Stimulated activated CD8-positive, alpha-beta memory T cell treated with anti-CD3 and anti-CD28 coated beads, Interleukin-4, amount 100 ng/mL, for 4 hours (primary cell): ENCODE measurements at regions not wholly inside any gene's neighbourhood (a gene's known extent, or its start where the extent isn't known, plus 50 kb on each side); places are given as distances from the start of the nearest gene placed in this dataset.
"Not testable (repeated sequence)": the region's sequence is repeated elsewhere in the genome, so short reads cannot be mapped to it uniquely, and the experiment has no call there.

ENCODE experiments used
- DNase-seq, 2 donors: peaks; one replicate each; pipeline ENCODE4 v3.0.0-alpha.2; 2020; ENCODE audit warnings: low read depth in 2 of 2, low spot score in 1 of 2

DNA sequence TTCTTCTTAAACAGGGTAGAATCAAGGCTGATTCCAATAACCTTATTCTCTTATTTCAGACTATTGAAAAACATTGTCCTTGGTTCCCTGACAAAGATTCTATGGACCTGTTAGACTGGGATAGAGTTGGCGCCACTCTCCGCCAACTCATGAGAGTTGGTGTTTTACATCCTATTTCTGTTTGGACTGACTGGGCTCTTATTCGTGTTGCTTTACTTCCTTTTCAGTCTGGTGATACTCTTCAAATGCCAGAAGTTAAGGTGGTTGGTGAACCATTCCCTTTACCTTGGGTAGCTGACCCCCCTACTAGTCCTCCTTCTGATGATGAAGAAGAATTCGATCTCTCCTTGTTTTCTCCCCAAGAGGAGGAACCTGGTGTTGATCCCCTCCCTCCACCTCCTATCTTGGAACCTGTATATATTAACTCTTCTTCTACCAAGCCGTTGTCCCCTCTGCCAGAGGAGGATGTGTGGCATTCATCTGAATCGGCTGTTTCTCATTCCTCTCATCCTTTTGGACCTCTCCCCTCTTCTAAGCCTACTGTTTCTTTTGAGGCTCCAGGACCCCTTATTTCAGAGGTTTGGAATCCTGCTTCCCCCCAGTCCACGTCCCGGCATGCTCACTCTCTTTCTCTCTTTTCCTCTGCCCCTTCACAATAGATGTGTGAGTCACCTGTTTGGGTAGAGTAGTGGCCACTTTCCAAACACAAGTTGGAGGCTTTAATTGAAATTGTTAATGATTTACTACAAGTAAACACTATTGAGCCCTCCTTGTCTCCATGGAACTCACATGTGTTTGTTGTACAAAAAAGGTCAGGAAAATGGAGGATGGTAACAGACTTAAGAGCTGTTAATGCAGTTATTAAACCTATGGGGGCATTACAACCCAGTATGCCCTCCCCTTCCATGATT is 585.7 kb downstream of the NSUN3 start:
- DNase-seq, result not testable (repeated sequence)

DNA sequence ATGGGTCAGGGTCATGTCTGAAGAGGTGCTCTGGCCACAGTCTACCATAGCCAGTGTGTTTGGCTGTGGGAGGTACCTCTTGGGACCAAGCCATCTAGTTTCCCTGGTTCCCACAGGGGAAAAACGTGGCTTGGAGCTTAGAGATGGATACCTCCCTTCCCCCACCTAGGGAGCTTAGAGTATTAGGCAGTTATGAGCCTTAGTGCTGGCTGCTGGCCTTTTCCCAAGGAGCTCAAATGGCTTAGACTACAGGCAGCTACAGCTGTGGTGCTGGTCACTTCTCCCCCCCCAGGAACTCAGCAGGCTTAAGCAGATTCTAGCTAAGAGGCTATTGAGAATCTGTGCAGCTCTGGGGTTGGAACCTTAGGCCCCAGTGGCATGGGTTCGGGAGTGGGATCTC is 591.2 kb downstream of the NSUN3 start:
- no peak for DNase-seq

GRCh38 chr3:94665922-94666321 is 603.1 kb downstream of the NSUN3 start:
- no peak for DNase-seq

GRCh38 chr3:94671078-94671477 is 608.2 kb downstream of the NSUN3 start:
- DNase-seq, result no peak

DNA sequence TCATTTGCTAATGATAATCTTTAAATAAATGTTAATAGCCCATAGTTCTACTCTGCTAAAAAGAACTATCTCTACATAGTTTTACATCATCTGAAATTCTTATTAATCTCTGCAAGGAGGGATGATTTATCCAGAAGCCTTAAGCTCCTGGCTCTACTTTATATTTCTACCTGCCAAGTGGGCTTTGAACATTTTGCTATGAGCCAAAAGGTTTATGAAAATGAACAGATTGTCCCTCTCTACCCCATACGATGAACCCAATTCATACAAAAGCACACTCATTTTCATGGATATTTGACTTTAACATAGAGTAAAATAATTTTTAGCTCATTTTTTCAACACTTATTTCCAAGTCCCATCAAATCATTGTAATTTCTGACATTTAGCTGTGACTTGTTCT is 611.0 kb downstream of the NSUN3 start:
- no peak for DNase-seq

DNA sequence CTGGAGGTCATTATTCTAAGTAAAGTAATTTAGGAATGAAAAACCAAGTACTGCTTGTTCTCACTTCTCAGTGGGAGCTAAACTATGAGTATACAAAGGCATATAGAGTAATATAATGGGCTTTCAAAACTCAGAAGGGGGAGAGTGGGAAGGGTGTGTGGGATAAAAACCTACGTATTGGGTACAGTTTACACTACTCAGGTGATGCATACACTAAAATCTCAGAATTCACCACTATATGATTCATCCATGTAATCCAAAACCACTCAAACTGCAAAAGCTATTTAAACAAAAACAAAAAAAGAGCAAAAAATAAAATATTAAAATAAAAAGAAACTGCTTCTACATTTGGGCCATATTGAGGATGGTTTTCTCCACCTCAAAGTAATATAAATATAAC is 623.3 kb downstream of the NSUN3 start:
- DNase-seq, result no peak

DNA sequence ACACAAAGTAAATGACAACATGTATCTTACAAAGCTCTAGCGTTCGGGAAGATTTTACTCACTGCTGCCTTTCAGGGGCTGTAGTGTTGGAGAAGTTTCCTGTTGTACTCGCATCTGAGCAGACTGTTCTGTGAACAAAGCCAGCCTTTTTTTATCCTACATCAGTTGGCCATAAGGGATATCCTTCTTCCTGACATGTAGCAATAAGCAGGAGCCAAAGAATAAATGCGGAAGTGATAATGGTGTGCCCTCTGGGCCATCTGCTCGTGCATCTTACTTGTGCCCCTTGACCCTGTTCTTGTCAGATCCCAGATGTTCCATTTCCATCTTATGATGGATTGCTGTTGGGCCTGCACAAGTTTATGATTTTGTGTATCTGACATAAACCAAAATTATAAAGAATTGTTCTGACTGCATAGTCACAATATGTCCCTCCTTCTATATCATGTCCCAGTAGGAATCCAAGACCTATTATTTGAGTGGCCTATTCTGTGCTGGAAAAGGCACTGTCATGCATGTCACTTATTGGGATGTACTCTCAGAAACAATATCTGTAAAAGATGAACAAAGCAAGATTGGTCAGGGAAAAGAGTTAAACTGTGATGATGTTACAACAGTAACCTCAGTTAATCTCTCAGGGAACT is 631.3 kb downstream of the NSUN3 start:
- DNase-seq, result no peak

DNA sequence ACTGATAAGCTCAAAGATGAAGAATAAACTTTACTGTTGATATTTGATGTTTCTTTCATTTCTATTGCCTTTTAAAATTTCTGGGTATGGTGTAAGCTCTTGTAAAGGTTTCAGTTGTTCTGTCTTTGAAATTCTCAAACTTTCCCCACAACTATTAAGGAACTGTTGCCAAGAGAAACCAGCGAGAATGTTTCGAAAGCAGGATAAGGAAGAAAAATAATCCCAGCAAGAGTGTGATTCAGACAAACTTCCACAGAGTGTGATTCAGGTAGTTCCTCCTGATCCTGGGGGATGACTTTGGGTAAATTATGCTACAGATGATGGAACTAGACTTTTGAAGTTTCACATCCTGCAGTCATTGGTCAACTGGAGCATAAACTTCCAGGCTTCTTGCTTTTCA is 632.0 kb downstream of the NSUN3 start:
- no peak for DNase-seq

GRCh38 chr3:94704467-94704866 is 641.6 kb downstream of the NSUN3 start:
- DNase-seq, result no peak

- no peak for DNase-seq
Observed at GRCh38 chr3:94709249-94709902, 646.5 kb downstream of the NSUN3 start.

DNA sequence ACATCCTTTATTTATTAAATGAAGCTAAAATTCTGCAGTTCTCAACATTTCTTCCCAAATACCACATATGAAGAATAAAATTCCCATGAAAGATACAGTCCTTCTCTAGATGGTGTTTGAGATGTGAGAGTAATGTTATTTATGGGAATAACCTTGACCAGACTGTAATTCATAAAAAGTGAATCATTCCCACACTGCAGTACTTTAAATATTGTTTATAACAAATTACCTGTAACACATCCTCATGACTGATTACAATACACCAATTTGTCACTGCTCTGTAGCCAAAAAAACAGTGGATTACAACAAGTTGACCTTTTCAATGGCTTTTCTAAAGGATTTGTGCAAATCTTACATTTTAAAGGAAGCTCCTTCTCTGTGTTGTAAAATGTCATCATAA is 651.3 kb downstream of the NSUN3 start:
- DNase-seq, result no peak

DNA sequence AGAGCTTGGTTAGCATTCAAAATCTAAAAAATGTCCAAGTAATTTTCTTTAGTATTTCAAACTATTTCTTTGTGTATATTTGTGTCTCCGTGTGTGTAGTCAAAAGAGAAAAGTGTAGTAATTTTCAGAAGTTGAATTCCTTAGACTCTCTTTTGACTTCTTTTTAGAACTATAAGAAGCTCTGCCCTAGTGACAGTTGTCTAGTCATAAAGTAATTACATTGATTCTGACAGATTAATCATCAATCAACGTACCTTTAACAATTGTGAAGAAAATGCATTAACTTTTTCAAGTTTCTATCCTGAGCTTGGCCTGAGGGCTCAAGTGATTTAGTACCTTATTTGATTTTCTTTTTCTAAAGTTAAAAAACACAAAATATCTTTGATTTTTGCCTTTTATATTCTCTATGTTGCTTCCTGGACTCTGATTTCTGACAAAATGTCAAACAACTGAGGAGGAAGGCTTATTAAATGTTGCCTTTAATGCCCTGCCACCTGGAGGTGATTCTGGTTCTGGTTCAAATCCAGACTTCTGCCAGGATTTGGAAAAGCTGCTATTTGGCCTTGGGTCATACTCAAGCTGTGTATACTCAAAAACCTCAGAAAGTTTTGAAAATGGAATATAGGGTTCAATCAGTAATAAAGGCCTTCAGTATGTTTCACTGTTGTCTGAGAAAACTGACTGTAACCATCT is 653.6 kb downstream of the NSUN3 start:
- no peak for DNase-seq

GRCh38 chr3:94734206-94734605 is 671.3 kb downstream of the NSUN3 start:
- no peak for DNase-seq

DNA sequence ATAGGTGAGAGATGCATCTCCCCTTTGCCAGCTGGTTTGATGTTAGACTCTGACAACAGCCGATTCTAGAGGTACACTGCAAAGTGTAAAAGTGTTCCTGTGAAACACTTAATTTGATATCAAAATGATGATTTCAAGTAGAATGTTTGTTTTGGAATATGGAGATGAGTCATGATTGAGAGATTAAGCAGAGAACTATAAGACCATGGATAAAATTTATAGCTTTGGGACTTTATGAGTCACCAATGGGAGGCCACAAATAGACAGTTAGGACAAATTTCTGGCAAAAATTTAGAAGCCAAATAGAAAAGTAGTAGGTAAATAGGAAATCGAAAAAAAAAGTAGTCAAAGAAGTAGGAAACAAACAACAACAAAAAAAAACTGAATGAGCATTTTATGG is 672.5 kb downstream of the NSUN3 start:
- no peak for DNase-seq

GRCh38 chr3:94737116-94737515 is 674.3 kb downstream of the NSUN3 start:
- DNase-seq, result no peak

GRCh38 chr3:94739420-94739819 is 676.6 kb downstream of the NSUN3 start:
- no peak for DNase-seq

- DNase-seq, result no peak
Observed at GRCh38 chr3:94758751-94759150, 695.9 kb downstream of the NSUN3 start.

- DNase-seq, result no peak
Observed at GRCh38 chr3:94772402-94772801, 709.5 kb downstream of the NSUN3 start.

DNA sequence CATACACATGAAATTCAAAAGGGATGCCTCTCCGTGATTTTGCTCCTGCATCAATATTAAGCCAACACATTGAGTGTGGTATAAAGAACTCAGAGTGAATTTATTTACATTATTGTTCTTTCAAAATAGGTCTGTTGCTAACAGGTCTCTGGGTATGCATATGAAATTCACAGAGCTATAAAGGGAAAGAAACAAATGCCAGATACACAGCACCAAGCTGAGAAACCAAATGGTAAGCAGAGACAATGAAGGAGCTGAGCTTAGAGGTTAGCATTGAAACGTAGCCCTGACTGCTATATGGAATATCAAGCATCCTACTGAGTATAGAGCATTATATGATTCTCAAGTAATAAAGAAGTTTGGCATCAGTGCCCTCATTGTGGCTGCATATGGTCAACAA is 712.9 kb downstream of the NSUN3 start:
- DNase-seq, result no peak

DNA sequence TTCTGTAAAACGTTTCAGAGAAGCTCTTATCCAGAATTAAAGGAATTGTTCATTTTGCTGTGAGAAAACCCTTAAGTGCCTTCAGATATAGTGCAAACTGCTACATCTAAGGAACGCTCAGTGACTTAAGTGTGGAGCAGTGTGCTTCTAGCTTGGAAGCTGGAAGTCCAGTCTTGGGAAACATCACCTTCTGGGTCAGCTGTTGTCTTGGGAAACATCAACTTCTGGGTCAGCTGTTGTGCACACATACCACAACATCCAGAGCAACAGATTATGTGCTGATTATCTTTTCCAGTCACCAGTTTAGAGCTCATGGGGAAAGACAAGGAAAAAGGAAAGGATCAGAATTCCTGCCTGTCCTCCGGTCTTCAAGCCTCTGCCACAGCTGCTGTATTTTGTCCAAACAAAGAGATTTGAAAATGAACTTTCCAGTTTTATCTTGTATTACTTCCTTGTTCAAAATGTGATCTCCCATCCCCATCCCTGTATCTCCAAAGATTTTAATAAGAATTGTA is 713.6 kb downstream of the NSUN3 start:
- DNase-seq, result no peak

DNA sequence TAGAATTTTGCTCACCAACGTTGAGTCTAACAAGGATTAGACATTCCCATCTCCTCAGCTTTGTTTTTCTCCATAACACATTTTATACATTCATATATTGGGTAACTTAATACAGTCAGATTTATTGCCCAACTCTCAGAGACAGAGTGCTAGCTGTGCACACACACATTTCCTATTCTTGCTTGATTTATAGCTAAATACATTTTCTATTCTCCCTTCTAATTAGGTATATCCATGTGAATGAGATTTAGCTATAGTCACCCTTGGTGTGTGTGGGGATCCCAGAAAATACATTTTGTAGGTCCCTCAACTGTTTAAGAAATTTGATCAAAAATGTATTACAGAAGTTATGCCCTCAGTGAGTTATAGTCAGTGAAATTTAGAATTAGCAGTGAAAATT is 715.4 kb downstream of the NSUN3 start:
- DNase-seq, result no peak
